Astrocyte of the cerebellum (primary cell): ENCODE measurements at regions not wholly inside any gene's neighbourhood (a gene's known extent, or its start where the extent isn't known, plus 50 kb on each side); places are given as distances from the start of the nearest gene placed in this dataset.

Experiments used
- DNase-seq: peaks from one replicate; pipeline ENCODE4 v3.0.0-alpha.2; 2011; ENCODE audit warnings: low read depth
- H3K4me3 ChIP-seq: 2 replicates; pipeline ENCODE4 v1.5.1; 2011; ENCODE audit warnings: mild to moderate bottlenecking, low read depth, low read length, moderate library complexity
- in situ Hi-C: cut with HindIII; loops from 2 replicates; pipeline ENCODE4 v1.10.0; 2017; ENCODE audit warnings: low sequenced_read_pairs
- TF ChIP-seq, protein P1 (sequence below): IDR thresholded peaks from 2 replicates; pipeline ENCODE4 v1.5.1; 2012; ENCODE audit warnings: low read length, low read depth, moderate library complexity, mild to moderate bottlenecking; ENCODE audit errors: missing control alignments

DNA sequence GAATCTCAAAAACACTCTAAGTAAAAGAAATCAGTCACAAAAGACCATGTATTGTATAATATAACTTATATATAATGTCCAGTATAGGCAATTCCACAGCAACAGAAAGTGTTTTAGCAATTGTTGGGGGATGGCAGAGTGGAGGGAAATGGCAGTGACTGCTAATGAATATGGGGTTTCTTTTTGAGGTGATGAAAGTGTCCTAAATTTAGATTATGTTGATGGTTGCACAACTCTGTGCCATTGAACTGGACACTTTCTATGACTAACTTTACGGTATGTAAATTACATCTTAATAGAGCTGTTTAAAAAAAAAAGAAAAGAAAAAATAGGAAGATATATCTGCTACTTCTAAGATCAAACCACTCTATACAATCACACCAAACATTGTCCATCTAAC is 124.9 kb upstream of the ZNF462 start:
- DNase-seq = no peak
- in situ Hi-C loops = no loop called here
- TF ChIP-seq, protein P1, sequence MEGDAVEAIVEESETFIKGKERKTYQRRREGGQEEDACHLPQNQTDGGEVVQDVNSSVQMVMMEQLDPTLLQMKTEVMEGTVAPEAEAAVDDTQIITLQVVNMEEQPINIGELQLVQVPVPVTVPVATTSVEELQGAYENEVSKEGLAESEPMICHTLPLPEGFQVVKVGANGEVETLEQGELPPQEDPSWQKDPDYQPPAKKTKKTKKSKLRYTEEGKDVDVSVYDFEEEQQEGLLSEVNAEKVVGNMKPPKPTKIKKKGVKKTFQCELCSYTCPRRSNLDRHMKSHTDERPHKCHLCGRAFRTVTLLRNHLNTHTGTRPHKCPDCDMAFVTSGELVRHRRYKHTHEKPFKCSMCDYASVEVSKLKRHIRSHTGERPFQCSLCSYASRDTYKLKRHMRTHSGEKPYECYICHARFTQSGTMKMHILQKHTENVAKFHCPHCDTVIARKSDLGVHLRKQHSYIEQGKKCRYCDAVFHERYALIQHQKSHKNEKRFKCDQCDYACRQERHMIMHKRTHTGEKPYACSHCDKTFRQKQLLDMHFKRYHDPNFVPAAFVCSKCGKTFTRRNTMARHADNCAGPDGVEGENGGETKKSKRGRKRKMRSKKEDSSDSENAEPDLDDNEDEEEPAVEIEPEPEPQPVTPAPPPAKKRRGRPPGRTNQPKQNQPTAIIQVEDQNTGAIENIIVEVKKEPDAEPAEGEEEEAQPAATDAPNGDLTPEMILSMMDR = no peak
- H3K4me3 ChIP-seq = no peak overlapping the region

DNA sequence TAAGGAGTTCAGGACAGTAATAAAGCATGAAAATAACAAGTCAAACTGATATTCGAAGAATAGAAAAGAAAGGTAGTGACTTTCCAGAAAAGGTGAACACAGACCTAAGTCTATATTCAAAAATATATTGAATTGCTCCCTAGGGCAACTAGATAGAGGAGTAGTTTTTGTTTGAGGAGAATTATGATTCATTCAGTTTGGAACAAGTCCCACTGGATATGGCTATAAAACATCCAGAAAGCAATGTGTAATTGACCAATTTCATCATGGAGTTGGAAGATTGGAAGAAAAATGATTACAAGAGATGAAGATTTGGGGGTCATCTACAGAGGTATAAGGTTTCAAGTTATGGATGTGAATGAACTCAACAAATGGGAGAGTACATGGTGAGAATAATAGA is 117.5 kb upstream of the ZNF462 start:
- in situ Hi-C loops = no loop called here
- peak; percentile 12 for DNase-seq
- H3K4me3 ChIP-seq = no peak overlapping the region
- TF ChIP-seq, protein P1 = no peak

GRCh38 chr9:106745876-106746275 is 117.1 kb upstream of the ZNF462 start:
- no peak overlapping the region for H3K4me3 ChIP-seq
- in situ Hi-C loops = no loop called here
- DNase-seq = no peak
- TF ChIP-seq, protein P1 = no peak

- in situ Hi-C loops = no loop called here
- DNase-seq = no peak
- TF ChIP-seq, protein P1 = no peak
- no peak overlapping the region for H3K4me3 ChIP-seq
Measured at GRCh38 chr9:106751681-106752080, 111.3 kb upstream of the ZNF462 start.

- no peak overlapping the region for H3K4me3 ChIP-seq
- TF ChIP-seq, protein P1 = no peak
- in situ Hi-C loops = no loop called here
- DNase-seq = no peak
Measured at GRCh38 chr9:106752581-106752980, 110.4 kb upstream of the ZNF462 start.

DNA sequence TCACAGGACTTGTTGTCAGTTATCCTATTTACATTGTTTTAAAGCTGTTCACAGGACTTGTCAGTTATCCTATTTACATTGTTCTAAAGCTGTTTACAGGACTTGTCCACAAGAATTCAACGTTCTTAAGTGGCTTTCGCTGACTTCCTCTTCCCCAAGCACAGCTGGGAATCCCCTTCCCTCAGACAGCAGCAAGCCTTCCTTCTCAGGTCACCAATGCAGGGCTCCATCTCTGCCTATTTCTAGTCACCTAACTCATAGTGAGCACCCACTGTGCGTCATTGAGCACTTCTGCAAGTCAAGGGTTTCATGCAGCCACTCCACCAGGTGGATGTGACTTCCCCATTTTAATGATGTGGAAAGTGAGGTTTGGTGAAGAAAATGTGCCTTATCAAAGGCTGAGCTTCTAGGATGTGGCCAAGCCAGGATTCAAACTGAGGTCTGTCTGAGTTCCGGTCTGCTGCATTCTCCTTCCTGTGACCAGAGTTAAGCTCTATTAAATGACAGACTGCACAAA is 109.8 kb upstream of the ZNF462 start:
- TF ChIP-seq, protein P1 = no peak
- DNase-seq = no peak
- no peak overlapping the region for H3K4me3 ChIP-seq
- in situ Hi-C loops = no loop called here

DNA sequence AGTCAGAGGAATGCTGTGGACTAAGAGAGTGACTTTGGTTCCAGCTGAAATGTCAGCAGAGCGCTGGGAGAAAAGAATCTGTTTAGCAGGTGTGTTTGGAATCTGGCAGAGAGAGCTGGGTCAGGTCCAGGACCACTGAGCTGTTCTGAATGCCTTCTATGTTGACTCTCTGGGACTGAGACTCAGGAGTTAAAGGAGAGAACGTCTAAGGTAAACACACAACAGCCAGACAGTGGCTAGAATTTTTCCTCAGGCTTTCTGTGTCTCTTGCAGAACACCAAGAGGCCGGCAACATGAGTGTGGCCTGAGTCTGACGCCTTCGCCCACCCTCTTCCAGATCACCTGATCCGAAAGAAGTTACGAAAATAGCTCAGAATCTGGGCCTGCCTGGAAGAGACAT is 107.2 kb upstream of the ZNF462 start:
- in situ Hi-C loops = no loop called here
- no peak overlapping the region for H3K4me3 ChIP-seq
- TF ChIP-seq, protein P1 = no peak
- DNase-seq = no peak
